DMS153 treated with DMSO at 0.1 percent for 48 hours (cell line): ENCODE measurements at regions not wholly inside any gene's neighbourhood (a gene's known extent, or its start where the extent isn't known, plus 50 kb on each side); places are given as distances from the start of the nearest gene placed in this dataset.
"Not testable (repeated sequence)": the region's sequence is repeated elsewhere in the genome, so short reads cannot be mapped to it uniquely, and the experiment has no call there.

ENCODE experiments used
- DNase-seq: peaks from one replicate; lab custom pipeline; 2025; ENCODE audit not compliant: unreplicated experiment; lab: John Stamatoyannopoulos, UW

GRCh38 chr9:39463696-39464095, 108.2 kb downstream of the SPATA31A1 start:
- DNase-seq: not testable (repeated sequence)

- DNase-seq: peak; percentile 43
Measured at GRCh38 chr9:39464122-39464777, 108.8 kb downstream of the SPATA31A1 start.

- not testable (repeated sequence) for DNase-seq
Measured at GRCh38 chr9:39474499-39474898, 119.0 kb downstream of the SPATA31A1 start.

- not testable (repeated sequence) for DNase-seq
Measured at GRCh38 chr9:39483073-39483472, 127.6 kb downstream of the SPATA31A1 start.

GRCh38 chr9:39483880-39484279, 128.4 kb downstream of the SPATA31A1 start:
- DNase-seq: not testable (repeated sequence)

- DNase-seq: not testable (repeated sequence)
Measured at GRCh38 chr9:39484292-39484691, 128.8 kb downstream of the SPATA31A1 start.

- DNase-seq: not testable (repeated sequence)
Measured at GRCh38 chr9:39487477-39487876, 132.0 kb downstream of the SPATA31A1 start.

- DNase-seq: not testable (repeated sequence)
Measured at GRCh38 chr9:39496248-39496647, 140.8 kb downstream of the SPATA31A1 start.

- DNase-seq: not testable (repeated sequence)
Measured at GRCh38 chr9:39503178-39503577, 147.7 kb downstream of the SPATA31A1 start.

- DNase-seq: not testable (repeated sequence)
Measured at GRCh38 chr9:39527387-39528029, 172.0 kb downstream of the SPATA31A1 start.

GRCh38 chr9:39532597-39532996, 177.1 kb downstream of the SPATA31A1 start:
- not testable (repeated sequence) for DNase-seq

GRCh38 chr9:39533001-39533762, 177.7 kb downstream of the SPATA31A1 start:
- not testable (repeated sequence) for DNase-seq

- DNase-seq: not testable (repeated sequence)
Measured at GRCh38 chr9:39533763-39534548, 178.5 kb downstream of the SPATA31A1 start.

GRCh38 chr9:39534897-39535296, 179.4 kb downstream of the SPATA31A1 start:
- DNase-seq: not testable (repeated sequence)

GRCh38 chr9:39542157-39542556, 186.7 kb downstream of the SPATA31A1 start:
- DNase-seq: not testable (repeated sequence)

- DNase-seq: not testable (repeated sequence)
Measured at GRCh38 chr9:39545079-39545478, 189.6 kb downstream of the SPATA31A1 start.

GRCh38 chr9:39550573-39550972, 195.1 kb downstream of the SPATA31A1 start:
- not testable (repeated sequence) for DNase-seq

- DNase-seq: not testable (repeated sequence)
Measured at GRCh38 chr9:39551544-39551943, 196.1 kb downstream of the SPATA31A1 start.

- DNase-seq: not testable (repeated sequence)
Measured at GRCh38 chr9:39552242-39552881, 196.9 kb downstream of the SPATA31A1 start.

GRCh38 chr9:39554352-39554751, 198.9 kb downstream of the SPATA31A1 start:
- DNase-seq: not testable (repeated sequence)
